Subcutaneous abdominal adipose tissue (tissue), 5 donors: ENCODE measurements at regions not wholly inside any gene's neighbourhood (a gene's known extent, or its start where the extent isn't known, plus 50 kb on each side); places are given as distances from the start of the nearest gene placed in this dataset.
A peak's percentile ranks its signal among the peaks of the same experiment; 100 is the strongest.
"Not testable (repeated sequence)": the region's sequence is repeated elsewhere in the genome, so short reads cannot be mapped to it uniquely, and the experiment has no call there.

Source experiments
- H3K27ac ChIP-seq: one replicate; pipeline ENCODE4 v1.7.0; 2013; ENCODE audit warnings: low read depth, mild to moderate bottlenecking, inconsistent platforms, low read length, moderate library complexity
- H3K27me3 ChIP-seq, 5 donors: one replicate each; pipeline ENCODE4 v1.7.0; 2013; ENCODE audit warnings: low read length in 5 of 5, inconsistent platforms in 1 of 5; ENCODE audit not compliant: control insufficient read depth in 5 of 5, insufficient read depth in 4 of 5
- H3K36me3 ChIP-seq, 5 donors: one replicate each; pipeline ENCODE4 v1.7.0; 2013; ENCODE audit warnings: low read length in 5 of 5; ENCODE audit not compliant: control insufficient read depth in 5 of 5, insufficient read depth in 5 of 5
- H3K4me1 ChIP-seq, 5 donors: one replicate each; pipeline ENCODE4 v1.7.0; 2013; ENCODE audit warnings: low read length in 5 of 5, mild to moderate bottlenecking in 3 of 5, moderate library complexity in 1 of 5; ENCODE audit not compliant: control insufficient read depth in 5 of 5, insufficient read depth in 5 of 5
- H3K4me3 ChIP-seq, 5 donors: one replicate each; pipeline ENCODE4 v1.7.0; 2013; ENCODE audit warnings: low read length in 5 of 5, low read depth in 1 of 5
- H3K9ac ChIP-seq, 5 donors: one replicate each; pipeline ENCODE4 v1.7.0; 2013; ENCODE audit warnings: low read length in 5 of 5, mild to moderate bottlenecking in 4 of 5, moderate library complexity in 3 of 5
- H3K9me3 ChIP-seq, 5 donors: one replicate each; pipeline ENCODE4 v1.7.0; 2013; ENCODE audit warnings: low read length in 5 of 5; ENCODE audit not compliant: control insufficient read depth in 5 of 5
- donor health status: healthy.
- donor health status: healthy.
- donor health status: healthy.
- donor health status: healthy.
- donor health status: healthy.

DNA sequence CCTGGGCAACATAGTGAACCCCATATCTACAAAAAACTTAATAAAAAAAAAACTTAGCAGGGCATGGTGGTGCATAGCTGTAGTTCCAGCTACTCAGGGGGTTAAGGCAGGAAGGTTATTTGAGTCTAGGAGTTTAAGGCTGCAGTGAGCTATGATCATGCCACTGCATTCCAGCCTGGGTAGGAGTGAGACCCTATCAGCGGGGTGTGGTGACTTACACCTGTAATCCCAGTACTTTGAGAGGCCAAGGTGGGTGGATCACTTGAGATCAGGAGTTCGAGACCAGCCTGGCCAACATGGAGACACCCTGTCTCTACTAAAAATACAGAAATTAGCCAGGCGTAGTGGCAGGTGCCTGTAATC lies 63.0 kb upstream of the TRIM24 start:
- H3K27ac ChIP-seq, H3K9ac ChIP-seq, H3K27me3 ChIP-seq, H3K36me3 ChIP-seq, H3K4me3 ChIP-seq, H3K9me3 ChIP-seq, H3K4me1 ChIP-seq: not testable (repeated sequence)

DNA sequence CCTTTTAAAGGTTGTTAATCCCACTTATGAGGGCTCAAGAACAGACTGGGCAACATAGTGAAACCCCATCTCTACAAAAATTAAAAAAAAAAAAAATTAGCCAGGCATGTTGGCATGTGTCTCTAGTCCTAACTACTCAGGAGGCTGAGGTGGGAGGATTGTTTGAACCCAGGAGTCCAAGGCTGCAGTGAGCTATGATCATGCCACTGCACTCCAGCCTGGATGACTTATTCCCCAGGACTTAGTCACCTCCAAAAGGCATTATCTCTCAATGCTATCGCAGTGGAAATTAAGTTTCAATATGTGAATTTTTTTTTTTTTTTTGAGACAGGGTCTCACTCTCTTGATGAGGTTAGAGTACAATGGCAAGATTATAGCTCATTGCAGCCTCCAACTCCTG lies 61.2 kb upstream of the TRIM24 start:
- Histone ChIP-seq H3K27ac (no peak overlapping the region), H3K9ac (no peak overlapping the region), H3K9me3 (no peaks in the 10 kb centered on the region), H3K36me3 (no peaks in the 10 kb centered on the region), H3K27me3 (no peaks in the 10 kb centered on the region), H3K4me3 (no peak overlapping the region), H3K4me1 (no peaks in the 10 kb centered on the region)

DNA sequence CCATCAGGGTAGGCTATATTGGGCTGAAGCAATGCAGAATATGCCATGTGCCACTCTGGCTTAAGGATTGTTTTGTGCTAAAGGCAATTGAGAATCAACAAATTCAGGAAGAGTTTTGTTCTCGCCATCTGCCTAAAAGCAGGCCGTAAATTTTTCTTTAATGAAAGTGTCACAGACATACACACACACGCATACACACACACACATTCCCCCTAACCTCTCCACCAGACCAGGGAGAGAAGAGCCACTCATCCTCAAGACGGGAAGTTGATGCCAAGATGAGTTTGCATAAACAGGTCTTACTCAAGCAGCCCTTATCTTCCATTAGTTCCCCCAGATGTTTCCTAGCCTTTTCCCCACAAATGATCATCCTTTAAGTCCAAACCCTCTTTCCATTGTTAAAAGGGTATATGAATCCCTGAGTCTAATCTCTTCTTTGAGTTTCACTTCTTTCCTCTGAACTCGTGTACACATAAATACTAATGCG lies 59.6 kb upstream of the TRIM24 start:
- Histone ChIP-seq H3K9ac (no peak overlapping the region), H3K36me3 (no peaks in the 10 kb centered on the region), H3K27ac (no peak overlapping the region), H3K27me3 (no peaks in the 10 kb centered on the region), H3K4me3 (no peak overlapping the region), H3K9me3 (no peaks in the 10 kb centered on the region), H3K4me1 (no peaks in the 10 kb centered on the region)

DNA sequence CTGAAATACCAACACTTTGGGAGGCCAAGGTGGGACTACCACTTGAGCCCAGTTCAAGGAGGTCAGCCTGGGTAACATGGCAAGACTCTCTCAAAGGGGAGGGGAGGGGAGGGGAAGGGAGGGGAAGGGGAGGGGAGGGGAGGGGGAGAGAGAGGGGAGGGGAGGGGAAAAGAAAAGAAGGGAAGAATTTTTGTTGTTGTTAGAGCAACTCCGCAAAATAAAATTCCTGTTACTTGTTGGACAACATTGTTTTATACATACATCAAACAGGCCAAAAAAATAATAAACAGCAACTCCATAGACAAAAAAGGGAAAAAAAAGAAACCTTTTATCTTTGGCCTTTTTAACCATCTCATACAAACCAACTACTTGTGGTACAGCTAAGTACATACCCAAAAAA lies 57.3 kb upstream of the TRIM24 start:
- no peak overlapping the region for H3K27ac ChIP-seq
- no peak overlapping the region for H3K4me3 ChIP-seq
- H3K4me1 ChIP-seq: peaks cover 0 to 3% (median 0%) of the 10 kb centered on the region in 5 donors
- H3K9ac ChIP-seq: no peak overlapping the region
- no peaks in the 10 kb centered on the region for H3K36me3 ChIP-seq
- H3K27me3 ChIP-seq: no peaks in the 10 kb centered on the region
- H3K9me3 ChIP-seq: peaks cover 0 to 7% (median 0%) of the 10 kb centered on the region in 5 donors

DNA sequence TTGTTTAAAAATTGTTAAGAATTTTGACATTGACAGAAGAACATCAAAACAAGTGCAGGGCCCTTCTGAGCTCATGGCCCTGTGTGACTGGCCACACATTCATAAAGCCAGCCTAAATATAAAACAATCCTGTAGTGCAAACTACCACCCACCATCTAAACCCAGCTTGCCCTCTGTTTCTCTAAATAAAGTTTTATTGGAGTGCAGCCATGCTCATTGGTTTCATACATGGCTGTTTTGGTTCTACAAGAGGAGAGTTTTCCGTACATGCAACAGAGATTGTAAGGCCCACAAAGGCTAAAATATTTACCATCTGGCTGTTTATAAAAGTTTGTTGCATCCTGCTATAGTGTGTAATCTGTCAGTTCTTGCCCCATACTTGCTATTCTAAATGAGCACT lies 54.6 kb upstream of the TRIM24 start:
- Histone ChIP-seq H3K4me1 (peaks cover 0 to 14% (median 0%) of the 10 kb centered on the region in 5 donors), H3K9me3 (peaks cover 0 to 7% (median 0%) of the 10 kb centered on the region in 5 donors), H3K27ac (no peak overlapping the region), H3K36me3 (no peaks in the 10 kb centered on the region), H3K4me3 (no peak overlapping the region), H3K27me3 (no peaks in the 10 kb centered on the region), H3K9ac (no peak overlapping the region)

DNA sequence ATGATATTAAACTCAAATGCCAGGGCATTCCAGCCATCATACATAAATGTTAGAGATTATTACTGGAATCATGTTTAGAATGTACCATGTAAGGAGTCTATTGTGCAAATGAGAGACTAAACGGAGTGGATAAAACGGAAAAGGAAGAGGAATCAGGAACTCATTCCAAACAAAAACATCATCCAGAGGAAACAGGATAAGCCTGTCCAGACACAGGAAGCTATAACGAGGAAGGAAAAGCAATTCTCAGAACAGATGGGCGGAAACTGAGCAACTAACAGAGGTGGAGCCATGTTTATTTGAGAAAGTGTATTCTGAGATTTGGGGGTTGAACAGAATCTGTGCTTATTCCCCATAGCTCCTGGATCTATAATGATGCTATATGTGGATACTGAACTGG lies 52.3 kb upstream of the TRIM24 start:
- no peaks in the 10 kb centered on the region for H3K36me3 ChIP-seq
- peaks cover 0 to 14% (median 0%) of the 10 kb centered on the region in 5 donors for H3K4me1 ChIP-seq
- H3K9me3 ChIP-seq: peaks cover 0 to 7% (median 0%) of the 10 kb centered on the region in 5 donors
- H3K27me3 ChIP-seq: no peaks in the 10 kb centered on the region
- peak overlapping the region; percentile 13 for H3K27ac ChIP-seq
- H3K4me3 ChIP-seq: no peak overlapping the region
- no peak overlapping the region for H3K9ac ChIP-seq
